Stimulated activated CD8-positive, alpha-beta memory T cell treated with anti-CD3 and anti-CD28 coated beads, Interleukin-7, amount 100 ng/mL, for 48 hours (primary cell): ENCODE measurements at regions not wholly inside any gene's neighbourhood (a gene's known extent, or its start where the extent isn't known, plus 50 kb on each side); places are given as distances from the start of the nearest gene placed in this dataset.
"Not testable (repeated sequence)": the region's sequence is repeated elsewhere in the genome, so short reads cannot be mapped to it uniquely, and the experiment has no call there.

ENCODE experiments used
- DNase-seq, 2 donors: peaks; one replicate each; pipeline ENCODE4 v3.0.0-alpha.2; 2020; ENCODE audit warnings: low read depth in 1 of 2; ENCODE audit errors: extremely low read depth in 1 of 2

- DNase-seq, result no peak
These were observed 137.7 kb downstream of the AHR start for GRCh38 chr7:17436126-17436525.

- no peak for DNase-seq
These were observed 139.1 kb downstream of the AHR start for GRCh38 chr7:17437586-17437985.

GRCh38 chr7:17440025-17440784 is 141.8 kb downstream of the AHR start:
- not testable (repeated sequence) for DNase-seq

- no peak for DNase-seq
These were observed 142.4 kb downstream of the AHR start for GRCh38 chr7:17440831-17441230.

- no peak for DNase-seq
These were observed 143.1 kb downstream of the AHR start for GRCh38 chr7:17441557-17441956.

- no peak for DNase-seq
These were observed 145.7 kb downstream of the AHR start for GRCh38 chr7:17444151-17444550.

GRCh38 chr7:17444673-17445072 is 146.2 kb downstream of the AHR start:
- DNase-seq, result no peak

GRCh38 chr7:17446340-17446739 is 147.9 kb downstream of the AHR start:
- no peak for DNase-seq

GRCh38 chr7:17447728-17448478 is 149.5 kb downstream of the AHR start:
- no peak for DNase-seq

- no peak for DNase-seq
These were observed 150.3 kb downstream of the AHR start for GRCh38 chr7:17448479-17449423.

- DNase-seq, result no peak
These were observed 158.1 kb downstream of the AHR start for GRCh38 chr7:17456541-17456940.

GRCh38 chr7:17460001-17460400 is 161.5 kb downstream of the AHR start:
- DNase-seq, result no peak

- DNase-seq, result no peak
These were observed 162.2 kb downstream of the AHR start for GRCh38 chr7:17460665-17461064.

- no peak for DNase-seq
These were observed 163.7 kb downstream of the AHR start for GRCh38 chr7:17462131-17462631.

GRCh38 chr7:17463511-17464085 is 165.1 kb downstream of the AHR start:
- no peak for DNase-seq

GRCh38 chr7:17466216-17466615 is 167.8 kb downstream of the AHR start:
- no peak for DNase-seq

- DNase-seq, result no peak
These were observed 169.0 kb downstream of the AHR start for GRCh38 chr7:17467386-17467945.

GRCh38 chr7:17471325-17471724 is 172.9 kb downstream of the AHR start:
- no peak for DNase-seq

- no peak for DNase-seq
These were observed 174.1 kb downstream of the AHR start for GRCh38 chr7:17472518-17472917.

- DNase-seq, result no peak
These were observed 174.5 kb downstream of the AHR start for GRCh38 chr7:17472939-17473338.
